HG02870 (cell line): ENCODE measurements at regions not wholly inside any gene's neighbourhood (a gene's known extent, or its start where the extent isn't known, plus 50 kb on each side); places are given as distances from the start of the nearest gene placed in this dataset.
"Not testable (repeated sequence)": the region's sequence is repeated elsewhere in the genome, so short reads cannot be mapped to it uniquely, and the experiment has no call there.

Source experiments
- ATAC-seq: cut with Tn5 transposase; IDR thresholded peaks from one replicate; pipeline ENCODE4 v1.9.1; 2021; ENCODE audit warnings: mild to moderate bottlenecking, moderate library complexity; ENCODE audit not compliant: unreplicated experiment

DNA sequence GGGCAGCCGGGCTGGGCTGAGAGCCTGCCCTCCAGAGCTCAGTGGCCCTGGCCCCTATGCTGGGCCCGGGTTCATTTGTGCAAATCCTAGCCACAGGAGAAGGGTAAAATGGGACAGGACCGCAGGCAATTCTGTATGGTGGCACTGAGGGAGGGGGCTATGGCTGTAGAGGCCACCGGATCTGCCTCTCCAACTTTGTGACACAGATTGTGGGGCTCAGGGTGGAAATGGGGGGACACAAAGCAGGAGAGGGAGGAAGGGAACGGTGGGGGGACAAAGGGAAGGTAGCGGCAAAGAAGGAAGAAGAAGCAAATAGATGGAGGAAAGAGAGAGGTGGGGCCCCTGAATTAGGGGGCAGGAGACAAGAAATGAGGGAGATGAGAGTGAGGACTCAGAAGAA is 201.1 kb downstream of the SMAD2 start:
- ATAC-seq, result no peak

GRCh38 chr18:47728921-47729320 is 201.5 kb downstream of the SMAD2 start:
- ATAC-seq, result no peak

DNA sequence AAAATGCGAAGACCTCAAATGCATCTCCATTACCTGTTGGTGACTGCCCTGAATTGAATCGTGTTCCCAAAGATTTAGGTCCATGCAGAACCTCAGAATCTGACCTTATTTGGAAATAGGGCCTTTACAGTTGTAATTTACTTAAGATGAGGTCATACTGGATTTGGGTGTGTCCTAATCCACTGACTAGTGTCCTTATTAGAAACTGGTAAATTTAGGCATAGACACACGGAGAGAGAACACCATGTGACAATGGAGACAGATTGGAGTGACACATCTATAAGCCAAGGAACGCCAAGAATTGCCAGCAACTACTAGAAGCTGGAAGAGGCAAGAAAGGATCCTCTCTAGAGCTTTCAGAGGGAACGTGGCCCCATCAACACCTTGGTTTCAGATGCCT is 203.1 kb downstream of the SMAD2 start:
- ATAC-seq, result no peak

GRCh38 chr18:47726550-47726949 is 203.9 kb downstream of the SMAD2 start:
- no peak for ATAC-seq

- ATAC-seq, result no peak
Observed at GRCh38 chr18:47725656-47726055, 204.8 kb downstream of the SMAD2 start.

DNA sequence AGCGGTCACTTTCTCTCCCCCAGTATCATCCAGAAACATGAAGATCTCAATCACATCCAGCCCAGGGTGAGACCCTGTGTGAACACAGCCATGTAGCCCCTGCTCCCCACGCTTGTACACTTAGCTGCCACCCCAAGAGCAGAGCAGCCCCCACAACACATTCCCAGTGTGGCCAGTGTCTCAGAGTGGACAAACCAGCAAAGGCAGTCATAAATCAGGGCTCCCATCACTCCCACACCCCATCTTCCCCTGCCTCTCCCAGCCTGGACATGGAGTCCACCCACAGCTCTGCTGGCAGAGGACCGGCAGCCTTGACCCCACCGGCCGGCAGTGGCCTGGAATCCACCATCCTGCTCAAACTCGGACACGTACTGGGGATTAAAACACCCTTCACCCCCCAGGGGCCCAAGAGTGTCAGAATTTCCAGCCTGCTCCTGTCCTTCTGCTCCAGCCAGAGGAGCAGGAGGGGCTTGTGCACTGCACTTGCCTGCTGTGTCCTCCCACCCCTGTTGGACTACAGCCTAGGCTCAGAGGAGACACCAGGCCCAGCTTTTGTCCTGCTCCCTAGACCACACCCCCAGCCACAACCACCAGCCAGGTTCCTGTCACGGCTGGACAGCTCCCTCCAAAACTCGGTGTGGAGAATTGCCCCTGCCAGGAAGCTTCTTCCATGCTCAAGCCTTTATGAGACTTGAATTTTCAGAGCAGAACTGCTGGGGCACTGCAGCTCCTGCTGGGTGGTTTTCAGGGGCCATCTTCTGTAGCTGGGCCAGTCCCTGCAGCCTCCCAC is 206.1 kb downstream of the SMAD2 start:
- no peak for ATAC-seq

DNA sequence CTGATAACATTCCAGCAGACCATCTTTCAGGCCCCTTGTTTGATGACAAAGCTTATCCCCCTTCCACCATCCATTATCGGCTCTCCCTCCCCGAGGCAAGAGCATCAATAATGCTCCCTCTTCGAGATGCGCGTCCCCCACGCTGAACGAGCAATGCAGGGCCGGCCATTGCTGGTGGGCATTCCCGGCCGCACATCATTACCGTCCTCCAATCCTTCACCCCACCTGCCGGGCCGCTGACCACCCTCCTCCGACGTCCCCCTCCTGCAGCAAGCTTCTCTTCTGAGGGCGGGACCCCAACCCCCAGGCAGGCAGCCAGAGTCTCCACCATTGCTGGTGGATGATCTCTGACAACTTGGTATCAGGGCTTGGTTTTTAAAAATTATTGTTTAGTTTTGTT is 208.6 kb downstream of the SMAD2 start:
- no peak for ATAC-seq

DNA sequence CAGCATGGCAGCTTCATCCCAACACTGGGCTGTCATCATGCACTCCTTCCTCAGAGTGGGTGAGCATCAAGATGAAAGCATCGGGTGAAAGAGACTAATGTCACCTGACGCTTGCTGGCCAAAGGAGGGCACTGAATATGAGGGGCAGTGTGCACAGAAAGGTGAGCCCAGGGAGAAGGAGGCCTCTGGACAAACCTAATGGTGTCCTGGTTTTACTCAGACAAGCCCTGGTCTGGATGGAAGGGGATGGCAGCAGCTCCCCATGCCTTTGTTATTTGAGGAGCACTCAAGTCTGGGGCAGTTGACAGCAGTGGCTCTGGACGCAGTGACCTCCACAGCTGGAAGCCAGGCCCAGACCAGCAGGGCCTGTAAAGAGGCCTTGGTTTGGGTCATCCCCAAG is 209.7 kb downstream of the SMAD2 start:
- ATAC-seq, result no peak

GRCh38 chr18:47719096-47719780 is 211.2 kb downstream of the SMAD2 start:
- no peak for ATAC-seq

- no peak for ATAC-seq
Observed at GRCh38 chr18:47718646-47719045, 211.8 kb downstream of the SMAD2 start.

- no peak for ATAC-seq
Observed at GRCh38 chr18:47717257-47717656, 213.2 kb downstream of the SMAD2 start.

DNA sequence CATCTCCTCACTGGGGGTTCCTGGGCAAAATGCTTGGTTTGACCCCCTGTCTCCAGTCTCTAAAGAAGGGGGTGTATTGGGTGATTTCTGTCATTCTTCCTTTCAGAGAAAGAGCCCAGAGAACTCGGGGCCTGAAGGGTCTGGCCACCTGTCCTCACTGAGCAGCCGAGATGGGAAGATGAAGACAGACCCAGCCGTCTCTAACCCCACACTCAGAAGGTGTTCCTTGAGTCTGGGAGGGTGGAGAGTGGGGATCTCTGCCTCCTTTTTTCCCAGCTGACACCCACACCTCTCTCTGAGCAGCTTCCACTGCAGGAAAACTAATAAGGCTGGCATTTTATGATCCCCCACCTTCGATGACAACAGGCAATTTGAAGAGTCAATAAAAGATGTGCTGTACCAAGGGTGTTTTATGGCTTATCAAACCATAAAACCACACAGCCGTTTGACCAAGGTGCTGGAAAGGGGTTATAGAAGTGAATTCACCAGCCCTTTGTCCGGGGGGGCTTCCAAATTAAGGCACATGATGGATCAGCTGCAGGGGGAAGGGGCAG is 213.8 kb downstream of the SMAD2 start:
- no peak for ATAC-seq

GRCh38 chr18:47710451-47710850 is 220.0 kb downstream of the SMAD2 start:
- no peak for ATAC-seq

GRCh38 chr18:47709556-47709955 is 220.9 kb downstream of the SMAD2 start:
- no peak for ATAC-seq

GRCh38 chr18:47708206-47708605 is 222.3 kb downstream of the SMAD2 start:
- ATAC-seq, result no peak

GRCh38 chr18:47701134-47701533 is 229.3 kb downstream of the SMAD2 start:
- no peak for ATAC-seq

DNA sequence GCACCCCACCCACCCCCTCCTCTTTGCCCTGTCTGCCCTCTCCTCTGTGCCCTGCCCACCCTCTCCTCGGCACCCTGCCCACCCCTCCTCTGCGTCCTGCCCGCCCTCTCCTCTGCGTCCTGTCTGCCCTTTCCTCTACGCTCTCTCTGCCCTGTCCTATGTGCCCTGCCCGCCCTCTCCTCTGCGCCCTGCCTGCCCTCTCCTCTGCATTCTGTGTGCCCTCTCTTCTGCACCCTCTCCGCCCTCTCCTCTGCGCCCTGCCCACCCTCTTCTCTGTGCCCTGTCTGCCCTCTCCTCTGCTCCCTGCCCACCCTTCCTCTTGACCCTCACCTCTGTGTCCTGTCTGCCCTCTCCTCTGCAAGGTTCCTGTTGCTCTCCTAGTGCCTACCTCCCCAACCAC is 233.6 kb downstream of the SMAD2 start:
- no peak for ATAC-seq

GRCh38 chr18:47691611-47692010 is 238.8 kb downstream of the SMAD2 start:
- no peak for ATAC-seq

- not testable (repeated sequence) for ATAC-seq
Observed at GRCh38 chr18:47690778-47691177, 239.7 kb downstream of the SMAD2 start.

GRCh38 chr18:47689371-47689770 is 241.1 kb downstream of the SMAD2 start:
- ATAC-seq, result no peak

GRCh38 chr18:47686806-47687205 is 243.7 kb downstream of the SMAD2 start:
- ATAC-seq, result no peak

DNA sequence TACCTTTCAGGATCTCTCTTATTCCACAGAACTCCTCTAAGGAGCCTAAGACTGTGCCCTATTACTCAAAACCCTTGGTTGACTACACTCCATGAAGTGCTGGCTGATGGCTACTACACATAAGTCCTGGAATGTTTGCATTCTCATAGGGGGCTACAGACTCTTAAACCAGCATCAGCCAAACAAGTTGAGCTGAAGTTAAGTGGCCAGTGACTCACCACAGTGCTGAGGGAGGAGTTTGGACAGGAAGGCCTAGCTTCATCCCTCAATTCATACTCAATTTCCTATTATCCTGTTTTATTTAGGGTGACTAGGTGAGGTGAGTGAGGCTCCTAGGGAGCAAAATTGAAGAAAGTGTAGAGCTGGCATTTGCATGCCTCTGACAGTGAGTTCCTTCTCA is 246.7 kb downstream of the SMAD2 start:
- ATAC-seq, result no peak
